ENCODE measurements at regions not wholly inside any gene's neighbourhood (a gene's known extent, or its start where the extent isn't known, plus 50 kb on each side); places are given as distances from the start of the nearest gene placed in this dataset.
"Not testable (repeated sequence)": the region's sequence is repeated elsewhere in the genome, so short reads cannot be mapped to it uniquely, and the experiment has no call there.

DNA sequence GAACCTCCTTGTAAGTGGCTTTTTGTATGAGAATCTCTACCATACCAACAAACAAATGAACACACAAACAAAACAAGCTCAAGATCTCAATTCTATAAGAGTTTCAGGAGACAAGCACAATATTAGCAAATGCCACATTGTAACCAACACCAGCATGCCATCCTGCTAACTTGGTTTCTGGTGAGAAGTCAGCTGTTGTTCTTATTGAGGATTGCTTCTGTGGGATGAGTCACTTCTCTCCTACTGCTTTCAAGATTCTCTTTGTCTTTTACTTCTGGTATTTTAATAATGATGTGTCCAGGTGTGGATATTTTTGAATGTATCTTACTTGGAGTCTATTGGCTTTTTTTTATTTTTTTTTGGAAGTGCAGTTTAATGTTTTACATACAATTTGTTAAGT is 131.7 kb downstream of the BCL2L11 start:
- no peak for FAIRE-seq

DNA sequence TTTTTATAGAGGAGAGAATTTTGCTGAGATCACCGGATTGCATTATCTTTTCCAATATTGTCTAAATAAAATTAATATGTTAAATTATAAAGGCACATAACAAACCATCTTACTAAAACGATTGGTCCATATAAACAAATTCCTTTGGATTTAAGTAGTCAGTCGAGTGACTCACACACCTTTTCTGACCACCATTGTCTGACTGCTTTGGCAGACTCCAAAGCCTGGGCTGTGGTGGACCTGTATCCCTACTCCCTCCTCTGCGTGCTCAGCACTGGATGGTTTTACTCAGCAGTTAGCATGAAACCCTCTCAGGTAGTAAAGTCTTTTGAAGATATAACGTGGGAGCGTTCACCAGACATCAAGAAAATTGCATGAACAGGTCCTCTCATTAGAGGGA is 134.2 kb downstream of the BCL2L11 start:
- not testable (repeated sequence) for FAIRE-seq

DNA sequence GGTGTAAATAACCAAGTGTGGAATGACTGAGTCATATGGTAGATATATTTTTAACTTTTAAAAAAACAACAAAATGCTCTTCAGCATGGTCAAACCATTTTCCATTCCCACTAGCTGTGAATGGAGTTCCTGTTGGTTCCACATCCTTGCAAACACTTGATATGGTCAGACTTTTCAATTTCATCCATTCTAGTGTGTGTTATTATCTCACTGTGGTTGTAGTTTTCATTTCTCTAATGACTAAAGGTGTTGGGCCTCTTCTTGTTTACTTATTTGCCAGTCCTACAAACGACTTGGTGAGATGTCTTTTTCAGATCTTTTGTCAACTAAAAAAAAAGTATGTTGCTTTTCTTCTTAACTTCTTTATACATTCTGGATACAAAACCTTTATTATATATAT is 135.9 kb downstream of the BCL2L11 start:
- not testable (repeated sequence) for FAIRE-seq

DNA sequence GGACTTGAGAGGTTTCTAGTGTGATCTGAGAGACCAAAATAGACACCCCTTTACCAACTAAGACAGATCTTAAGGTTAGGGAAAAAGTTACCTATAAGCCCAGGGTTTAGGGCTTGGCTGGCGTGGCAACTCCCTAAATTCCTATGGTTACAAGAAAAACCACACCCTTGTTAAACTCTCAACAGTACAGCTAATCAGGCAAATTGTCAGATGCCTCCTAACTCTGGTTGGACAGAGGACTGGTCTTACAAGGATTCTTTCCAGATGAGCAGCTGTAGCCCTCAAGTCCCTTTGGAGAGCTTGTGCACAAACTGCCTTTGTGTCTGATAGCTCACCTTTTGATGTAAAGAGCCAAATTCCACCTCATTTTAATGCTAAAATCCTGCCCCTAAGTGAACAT is 136.9 kb downstream of the BCL2L11 start:
- not testable (repeated sequence) for FAIRE-seq

DNA sequence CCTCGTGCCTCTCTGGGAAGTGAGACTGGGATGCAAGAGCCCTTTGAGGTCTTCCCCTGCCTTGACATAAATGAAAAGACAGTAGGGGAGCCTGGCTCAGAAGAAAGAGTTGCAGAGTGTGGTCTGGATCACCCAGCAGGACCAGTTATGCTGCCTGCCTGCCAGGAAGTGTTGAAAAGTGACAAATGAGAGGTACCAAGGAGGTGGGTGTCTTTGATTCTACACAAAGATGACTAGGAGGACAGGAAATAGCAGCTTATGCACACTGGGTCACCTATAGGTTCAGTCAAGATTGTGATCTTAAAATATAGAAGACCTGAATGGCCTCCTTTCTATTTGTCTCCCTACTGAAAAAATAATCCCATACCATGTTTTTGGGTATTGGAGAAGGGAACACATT is 137.6 kb downstream of the BCL2L11 start:
- not testable (repeated sequence) for FAIRE-seq

DNA sequence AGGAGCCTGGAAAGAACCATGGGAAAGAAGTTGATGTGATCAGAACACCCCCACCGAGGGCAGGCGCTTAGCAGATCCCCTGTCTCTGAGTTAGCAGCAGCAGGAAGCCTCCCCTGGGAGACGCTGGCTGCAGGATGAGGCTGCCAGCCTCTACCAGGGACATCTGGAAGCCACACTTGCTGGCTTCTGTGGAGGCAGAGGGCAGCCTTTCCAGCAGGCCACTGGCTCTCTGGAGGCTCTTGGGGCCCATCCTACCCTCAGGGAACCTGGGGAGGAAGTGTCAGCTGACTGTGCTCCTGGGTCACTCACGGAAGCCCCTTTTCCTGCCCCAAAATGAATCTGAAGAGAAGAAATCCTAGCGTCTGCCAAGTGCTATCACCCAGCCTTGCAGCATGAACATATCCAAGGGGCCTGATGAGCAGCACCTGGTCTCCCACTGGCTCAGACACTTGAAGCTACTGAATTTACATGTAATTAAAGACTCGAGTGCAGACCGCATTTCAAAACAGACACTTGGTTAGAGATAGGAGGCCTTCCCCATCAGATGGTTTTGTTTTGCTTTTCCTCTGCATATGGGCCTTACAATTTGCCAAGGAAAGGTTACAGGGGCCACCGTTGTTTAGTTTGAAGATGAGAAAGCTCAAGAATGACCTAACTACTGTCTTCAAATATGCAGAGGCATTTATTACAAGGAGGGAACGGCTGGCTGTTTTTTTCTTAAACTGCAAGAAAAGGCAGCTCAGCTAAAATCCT is 142.1 kb downstream of the BCL2L11 start:
- not testable (repeated sequence) for FAIRE-seq

DNA sequence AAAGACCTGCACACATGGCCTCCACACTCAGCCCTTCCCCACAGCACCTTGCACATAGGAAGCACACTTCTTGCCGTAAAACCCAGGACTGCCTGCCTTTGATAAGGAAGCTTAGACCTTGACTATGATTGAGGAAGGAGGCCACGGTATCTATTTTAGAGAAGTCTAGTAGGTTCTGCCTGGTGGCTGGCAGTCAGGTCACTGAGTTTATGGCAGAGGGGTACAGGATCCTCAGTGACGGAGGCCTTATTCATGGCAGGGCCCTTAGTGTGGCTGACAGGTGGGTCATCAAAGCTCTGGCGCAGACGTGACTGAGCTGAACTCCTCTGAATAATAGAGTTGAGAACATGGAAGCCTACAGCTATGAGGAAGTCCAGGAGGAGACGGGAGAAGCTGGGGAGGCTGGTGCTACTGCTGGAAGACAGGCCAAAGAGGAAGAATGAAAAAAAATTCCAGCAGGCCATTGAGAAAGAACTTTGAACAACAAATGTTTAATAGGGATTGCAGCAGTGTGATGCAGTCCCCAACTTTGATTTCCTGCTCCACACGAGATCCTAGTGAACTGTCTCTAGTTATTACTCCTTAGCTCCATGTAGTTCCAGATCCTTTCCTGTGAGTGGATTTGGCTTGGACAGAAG is 142.8 kb downstream of the BCL2L11 start:
- not testable (repeated sequence) for FAIRE-seq

DNA sequence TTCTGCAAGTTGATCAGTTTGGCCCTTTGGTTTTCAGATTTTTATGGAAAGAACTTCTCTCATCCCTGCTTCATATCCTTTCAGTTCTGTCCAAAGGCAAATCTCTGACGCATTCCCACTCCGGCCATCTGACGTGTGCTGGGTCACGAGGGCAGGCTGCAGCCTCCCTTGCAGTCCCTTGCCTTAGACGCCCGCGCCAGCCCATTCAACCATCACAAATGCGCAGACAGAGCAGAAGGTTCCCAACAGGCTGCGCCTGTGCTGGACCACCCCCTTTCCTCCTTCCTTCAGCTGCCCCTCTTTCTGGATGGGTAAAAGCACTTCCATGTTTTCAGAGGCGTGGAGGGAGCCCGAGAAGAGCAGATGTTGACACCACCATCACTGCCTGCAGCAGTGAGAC is 144.2 kb downstream of the BCL2L11 start:
- not testable (repeated sequence) for FAIRE-seq

DNA sequence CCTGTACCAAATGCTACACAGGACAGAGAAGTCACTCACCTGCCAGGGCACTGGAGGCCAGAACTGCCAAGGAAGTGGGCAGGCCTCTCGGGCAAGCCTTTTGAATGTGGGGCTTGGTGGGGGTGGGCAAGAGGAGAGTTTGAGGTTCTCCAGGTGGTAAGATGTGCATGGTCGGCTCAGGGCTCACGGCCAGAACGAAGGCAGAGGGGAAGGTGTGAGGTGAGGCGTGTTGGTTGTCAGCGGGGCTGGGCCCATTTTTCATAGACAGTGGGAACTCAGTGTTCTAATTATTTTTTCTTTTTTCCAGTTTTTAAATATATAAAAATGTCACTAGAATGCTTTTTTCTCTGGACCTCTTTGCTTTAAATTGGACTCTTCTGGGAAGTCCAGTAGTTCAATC is 145.8 kb downstream of the BCL2L11 start:
- not testable (repeated sequence) for FAIRE-seq

DNA sequence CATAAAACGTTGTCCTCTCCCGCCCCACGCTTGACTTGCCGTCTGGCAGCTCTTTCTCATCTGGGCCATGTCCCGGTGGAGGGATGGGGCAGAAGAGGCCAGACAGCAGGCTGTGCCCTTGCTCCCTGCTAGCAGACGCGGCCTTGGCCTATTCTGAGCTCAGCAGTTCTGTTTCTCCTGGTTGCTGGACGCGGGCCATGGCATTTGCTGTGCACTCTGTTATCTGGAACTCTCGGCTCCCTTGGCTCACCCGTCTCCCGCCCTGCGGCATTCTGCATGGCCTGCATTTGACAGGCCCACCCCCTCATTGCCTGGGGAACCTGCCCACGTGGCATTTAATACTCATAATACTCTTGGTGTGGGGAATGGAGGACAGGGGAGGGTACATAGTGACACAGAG is 146.3 kb downstream of the BCL2L11 start:
- FAIRE-seq, result not testable (repeated sequence)

DNA sequence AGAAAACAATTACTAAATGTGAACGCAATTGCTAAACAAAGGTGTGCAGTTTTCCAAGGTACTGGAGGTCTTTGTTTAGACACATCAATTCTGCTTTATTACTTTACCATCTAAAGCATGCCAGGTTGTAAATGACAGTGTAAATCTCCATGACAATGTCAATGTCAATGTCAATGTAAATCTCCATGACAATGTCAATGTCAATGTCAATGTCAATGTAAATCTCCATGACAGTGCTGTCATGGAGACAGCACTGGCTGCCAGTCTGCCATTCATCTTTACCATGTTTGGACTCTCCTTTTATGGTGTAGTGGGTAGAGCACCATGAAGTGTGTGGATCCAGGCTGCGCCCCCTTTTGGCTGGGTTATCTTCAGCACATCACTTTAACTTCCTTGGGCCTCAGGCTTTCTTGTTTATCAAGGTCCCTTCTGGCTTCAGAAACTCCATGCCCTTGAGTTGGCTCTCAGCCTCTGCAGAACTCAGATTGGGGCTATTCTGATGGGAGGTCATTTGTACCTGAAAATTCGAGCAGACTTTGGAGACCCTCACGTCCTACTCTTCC is 149.1 kb downstream of the BCL2L11 start:
- FAIRE-seq, result not testable (repeated sequence)

DNA sequence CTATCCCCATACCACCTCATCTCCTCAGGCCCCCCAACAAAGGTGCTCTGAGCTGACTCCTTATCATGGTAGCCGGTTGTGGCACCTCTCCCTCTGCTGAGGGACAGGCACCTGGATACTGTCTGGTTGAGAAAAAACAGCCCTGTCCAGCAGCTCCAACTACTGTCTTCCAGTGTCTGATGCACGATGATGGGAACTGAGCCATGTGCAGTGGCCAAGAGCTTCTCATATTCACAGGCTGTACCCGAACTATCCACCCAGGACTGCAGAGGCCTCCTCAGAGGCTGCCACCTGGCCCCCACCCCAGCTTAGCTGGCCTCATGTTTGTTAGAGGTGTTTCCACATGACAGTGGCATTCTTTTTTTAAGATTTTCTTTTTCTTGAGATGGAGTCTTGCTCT is 149.9 kb downstream of the BCL2L11 start:
- FAIRE-seq, result not testable (repeated sequence)

DNA sequence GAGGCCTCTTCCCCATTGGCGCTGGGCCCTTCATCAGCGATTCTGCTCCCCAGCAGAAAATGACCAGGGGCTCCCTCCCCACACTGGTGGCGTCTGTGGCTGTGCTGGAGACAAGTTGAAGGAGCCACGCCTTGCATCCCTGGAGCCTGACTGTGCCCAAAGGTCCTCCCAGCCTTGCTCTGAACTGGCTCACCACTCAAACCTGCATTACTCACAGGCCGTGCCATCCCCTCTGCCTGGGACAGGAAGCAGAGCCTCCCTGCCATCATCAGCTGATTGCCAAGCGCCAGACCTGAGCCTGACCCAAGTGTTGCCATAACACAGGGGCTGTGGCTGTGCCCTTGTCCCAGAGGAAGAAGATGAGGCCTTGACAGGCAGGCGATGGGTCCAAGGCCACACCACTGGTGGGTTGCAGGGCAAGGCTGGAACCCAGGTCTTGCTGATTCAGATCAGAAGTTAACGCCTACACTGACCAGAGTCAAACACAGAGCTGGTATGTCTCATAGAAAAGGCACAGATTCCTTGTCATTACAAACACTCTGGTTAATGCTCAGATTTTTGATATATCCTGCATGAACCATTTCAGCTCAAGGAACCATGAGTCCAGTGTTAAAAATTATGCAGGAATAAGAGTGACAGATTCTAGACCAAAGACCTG is 151.1 kb downstream of the BCL2L11 start:
- not testable (repeated sequence) for FAIRE-seq

DNA sequence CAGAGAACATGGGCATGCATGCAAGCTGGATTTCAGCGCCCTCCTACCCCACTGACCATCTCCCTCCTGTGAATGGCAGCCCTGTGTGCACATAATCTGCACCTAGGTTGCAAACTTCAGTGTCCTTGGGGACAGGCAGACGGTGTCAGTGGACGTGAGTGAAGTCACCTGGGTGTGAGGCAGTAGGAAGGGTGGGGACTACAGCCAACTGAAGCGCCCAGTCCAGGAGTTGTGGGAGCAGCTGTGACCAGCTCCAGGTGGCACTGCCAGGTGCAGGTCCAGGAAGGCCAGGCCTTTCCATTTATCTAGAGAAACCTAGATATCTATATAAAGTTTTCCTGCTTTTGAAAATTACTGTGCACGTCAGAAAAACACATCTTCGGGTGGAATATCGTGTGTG is 152.3 kb downstream of the BCL2L11 start:
- FAIRE-seq, result not testable (repeated sequence)

DNA sequence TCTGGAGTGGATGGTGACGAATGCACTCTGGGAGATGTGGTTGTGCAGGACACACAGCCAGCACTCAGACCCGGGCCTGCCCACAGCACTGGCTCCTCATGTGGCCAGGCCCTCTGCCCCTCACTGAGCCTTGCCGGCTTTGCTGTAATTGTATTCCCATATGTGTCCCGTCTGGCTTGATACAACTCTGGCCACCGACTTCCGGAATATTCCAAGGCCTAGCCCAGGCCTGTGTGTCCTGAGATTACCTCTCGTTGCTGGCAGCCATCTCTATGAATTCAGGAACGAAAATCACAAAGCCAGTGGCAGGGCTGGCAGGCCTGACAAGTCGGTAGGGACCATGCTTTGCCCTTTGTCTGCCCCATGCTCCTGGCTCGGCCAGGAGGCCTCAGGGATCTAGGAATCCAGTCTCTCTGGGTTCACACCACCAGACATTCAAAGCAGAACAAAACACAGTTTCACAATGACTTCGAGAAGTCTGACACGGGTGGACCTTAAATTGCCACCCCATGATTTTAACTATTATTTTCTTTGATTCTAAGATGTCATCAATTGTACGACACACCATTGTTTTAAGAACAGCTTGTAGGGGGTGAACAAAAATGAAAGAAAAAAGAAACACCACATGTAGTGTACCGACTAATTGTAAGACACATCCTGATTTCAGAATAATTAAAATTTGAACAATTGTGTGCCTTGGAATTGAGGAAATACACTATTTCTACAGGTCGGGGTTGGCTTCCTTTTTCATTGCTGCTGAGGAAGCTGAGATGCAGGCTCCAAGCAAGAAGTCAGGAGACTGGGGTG is 154.5 kb downstream of the BCL2L11 start:
- not testable (repeated sequence) for FAIRE-seq

DNA sequence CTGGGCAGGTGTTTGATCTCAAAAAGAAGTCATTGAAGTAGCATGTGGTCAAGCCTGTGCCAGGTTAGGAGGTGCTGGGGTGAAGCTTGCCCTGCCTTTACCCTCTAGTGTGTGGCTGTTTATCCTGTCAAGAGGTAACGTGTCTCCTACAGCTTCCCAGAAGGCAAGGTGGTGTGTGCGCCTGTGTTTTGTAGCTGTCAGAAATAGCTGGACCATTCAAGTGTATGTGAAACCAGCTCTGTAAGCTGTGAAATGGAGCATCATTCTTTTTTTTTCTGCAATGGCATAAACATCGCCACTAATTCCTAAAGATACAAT is 155.1 kb downstream of the BCL2L11 start:
- FAIRE-seq, result not testable (repeated sequence)

DNA sequence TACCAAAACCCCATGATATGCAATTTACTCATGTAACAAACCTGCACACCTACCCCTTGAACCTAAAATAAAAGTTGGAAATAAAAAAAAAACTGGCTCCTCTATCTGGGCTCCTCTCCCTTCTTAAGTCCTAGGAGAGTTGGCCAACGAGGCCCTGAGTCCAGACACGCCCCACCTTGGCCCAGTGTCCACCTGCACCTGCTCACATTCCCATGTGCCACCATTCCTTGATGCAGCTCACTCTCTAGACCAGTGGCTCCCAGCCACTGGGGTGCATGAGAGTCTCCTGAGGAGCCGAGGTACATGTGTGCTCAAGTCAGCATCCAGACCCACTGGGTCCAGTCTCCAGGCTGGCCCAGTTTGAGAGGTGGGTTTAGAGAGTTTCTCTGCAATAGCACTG is 157.4 kb downstream of the BCL2L11 start:
- FAIRE-seq, result not testable (repeated sequence)

DNA sequence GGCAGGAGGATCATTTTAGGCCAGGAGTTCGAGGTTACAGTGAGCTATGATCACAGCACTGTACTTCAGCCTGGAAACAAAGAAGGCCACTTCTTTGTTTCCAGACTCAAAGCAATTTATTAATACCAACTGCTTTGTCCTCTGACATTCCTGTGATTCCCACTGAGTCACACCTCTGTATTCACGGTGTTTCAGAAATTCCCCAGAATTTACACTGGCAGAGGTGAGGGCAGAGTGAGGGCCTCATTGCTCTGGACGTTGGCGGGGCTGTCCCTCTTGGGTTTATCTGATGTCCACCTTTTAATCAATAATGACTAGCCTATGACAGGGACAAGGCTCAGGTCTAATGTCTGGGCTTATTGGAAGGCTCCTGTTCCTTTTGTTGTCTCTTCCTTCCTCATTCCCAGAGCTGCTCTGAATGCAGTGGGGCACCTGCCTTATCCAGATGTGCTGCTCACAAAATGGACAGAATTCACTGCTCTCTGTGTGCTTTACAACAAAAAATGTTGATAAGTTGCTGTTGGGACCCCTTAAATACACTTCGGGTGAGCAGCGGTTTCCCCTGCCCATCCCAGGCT is 160.1 kb downstream of the BCL2L11 start:
- FAIRE-seq, result not testable (repeated sequence)

DNA sequence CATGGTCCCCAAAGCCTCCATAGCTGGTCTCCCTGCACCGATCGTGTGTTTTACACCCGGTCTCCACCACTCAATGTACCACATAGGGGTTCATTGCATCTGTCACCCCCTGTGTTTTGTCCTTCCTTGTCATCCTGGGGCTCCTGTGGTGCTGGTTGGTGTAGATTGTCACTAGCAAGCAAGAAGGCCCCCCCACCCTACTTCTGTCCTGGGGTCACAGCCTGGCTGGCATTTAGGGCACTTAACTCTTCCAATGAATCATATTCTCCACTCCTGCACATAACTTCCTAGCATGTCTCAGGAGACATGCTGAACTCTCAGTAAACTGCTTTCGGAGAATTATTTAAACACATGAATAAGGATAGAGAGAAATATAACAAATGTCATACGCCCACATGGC is 161.4 kb downstream of the BCL2L11 start:
- not testable (repeated sequence) for FAIRE-seq

DNA sequence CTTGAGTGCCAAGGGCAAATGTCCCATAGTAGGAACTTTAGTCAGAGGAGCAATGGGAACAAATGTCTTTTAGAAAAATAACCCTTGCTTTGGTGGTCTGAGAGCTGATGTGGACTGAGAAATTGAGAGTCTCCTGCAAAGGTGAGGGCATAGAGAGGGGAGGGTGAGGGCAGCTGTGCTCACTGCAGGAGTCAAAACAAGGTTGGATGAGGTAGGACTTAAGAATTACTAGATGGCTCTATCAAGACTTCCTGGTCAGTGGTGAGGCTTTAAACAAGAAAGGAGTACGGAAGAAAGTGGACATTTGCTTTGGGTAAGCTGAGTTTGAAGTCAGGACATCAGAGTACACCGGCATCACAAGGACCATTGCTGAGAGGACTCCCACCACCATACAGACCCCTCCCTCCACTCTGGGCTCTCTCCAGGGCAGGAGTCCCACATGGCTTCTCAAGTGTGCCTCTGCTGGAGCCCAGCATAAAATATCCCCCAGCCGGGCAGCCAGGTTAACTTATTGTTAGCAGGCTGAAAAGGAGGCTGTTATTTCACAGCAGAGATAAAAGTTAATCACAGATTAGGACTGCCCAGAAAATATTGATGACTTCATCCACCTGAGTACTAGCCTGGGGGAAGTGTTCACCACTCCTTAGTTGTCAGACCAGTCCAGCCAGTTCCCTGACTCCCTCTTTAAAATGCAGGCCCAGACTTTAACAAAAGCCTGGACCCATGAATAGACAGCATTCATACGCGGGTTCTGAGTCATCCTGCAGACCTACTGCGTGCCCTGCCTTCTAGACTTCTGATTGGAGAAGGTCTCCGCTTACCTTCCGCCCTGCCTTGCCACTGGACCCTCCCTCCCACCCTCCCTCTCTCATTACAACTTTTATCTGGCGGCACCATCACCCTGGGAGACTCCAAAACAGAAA is 167.2 kb downstream of the BCL2L11 start:
- not testable (repeated sequence) for FAIRE-seq

DNA sequence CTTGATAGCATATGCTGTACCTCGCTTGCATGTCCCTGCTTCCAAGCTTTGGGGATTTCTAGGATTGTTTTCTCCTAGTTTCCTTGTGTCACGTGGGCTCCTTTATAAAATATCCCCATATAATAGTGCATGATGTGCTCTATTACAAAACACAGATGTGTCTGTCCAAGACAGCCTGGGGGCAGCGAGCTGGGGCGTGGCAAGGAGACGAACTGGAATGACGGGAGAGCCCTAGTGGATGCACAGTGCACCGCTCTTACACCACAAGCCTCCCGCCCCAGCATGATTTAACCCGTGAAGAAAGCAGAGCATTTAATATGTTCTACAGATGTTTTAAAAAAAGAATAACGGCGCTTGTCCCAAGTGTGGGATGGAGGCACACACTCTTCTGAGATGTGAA is 169.7 kb downstream of the BCL2L11 start:
- FAIRE-seq, result not testable (repeated sequence)
